IMR-90 (cell line): ENCODE measurements at regions not wholly inside any gene's neighbourhood (a gene's known extent, or its start where the extent isn't known, plus 50 kb on each side); places are given as distances from the start of the nearest gene placed in this dataset.

Source experiments
- CEBPB ChIP-seq: IDR thresholded peaks from 2 replicates; pipeline ENCODE4 v1.6.1; 2012; ENCODE audit warnings: low read depth, low read length, improper control_type of control experiment
- CHD1 ChIP-seq: IDR thresholded peaks from 2 replicates; pipeline ENCODE4 v1.6.1; 2012; ENCODE audit warnings: low read depth, low read length, improper control_type of control experiment
- POLR2A ChIP-seq: IDR thresholded peaks from 2 replicates; pipeline ENCODE4 v1.6.1; 2012; ENCODE audit warnings: mild to moderate bottlenecking, low read depth, low read length
- RFX5 ChIP-seq: IDR thresholded peaks from 2 replicates; pipeline ENCODE4 v1.8.0; 2012; ENCODE audit warnings: low read depth, mild to moderate bottlenecking, low read length, moderate library complexity
- TF ChIP-seq, protein P1 (sequence below): conservative IDR thresholded peaks from 2 replicates; pipeline ENCODE4 v1.5.1; 2012; ENCODE audit warnings: mild to moderate bottlenecking, low read depth, low read length, improper control_type of control experiment

DNA sequence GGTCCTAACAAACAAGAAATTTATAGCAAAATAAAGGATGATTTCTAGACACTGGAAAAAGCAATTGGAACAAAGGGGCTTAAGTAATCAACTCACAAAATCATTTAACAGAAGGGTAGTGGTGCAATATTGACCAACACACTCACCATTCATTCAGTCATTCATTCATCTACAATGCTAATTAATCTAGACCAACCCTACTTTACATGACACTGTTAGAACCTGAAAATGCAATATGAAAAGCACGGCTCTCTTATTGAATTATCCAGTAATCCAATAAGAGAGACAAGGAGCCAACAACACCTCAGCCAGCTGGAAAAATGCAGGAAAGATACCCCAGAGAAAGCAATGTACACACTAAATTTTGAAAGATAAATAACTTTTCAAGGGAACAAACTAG, 310.8 kb upstream of the NR5A2 start:
- no peak for TF ChIP-seq POLR2A
- TF ChIP-seq CEBPB, result no peak
- no peak for TF ChIP-seq RFX5
- TF ChIP-seq, protein P1, sequence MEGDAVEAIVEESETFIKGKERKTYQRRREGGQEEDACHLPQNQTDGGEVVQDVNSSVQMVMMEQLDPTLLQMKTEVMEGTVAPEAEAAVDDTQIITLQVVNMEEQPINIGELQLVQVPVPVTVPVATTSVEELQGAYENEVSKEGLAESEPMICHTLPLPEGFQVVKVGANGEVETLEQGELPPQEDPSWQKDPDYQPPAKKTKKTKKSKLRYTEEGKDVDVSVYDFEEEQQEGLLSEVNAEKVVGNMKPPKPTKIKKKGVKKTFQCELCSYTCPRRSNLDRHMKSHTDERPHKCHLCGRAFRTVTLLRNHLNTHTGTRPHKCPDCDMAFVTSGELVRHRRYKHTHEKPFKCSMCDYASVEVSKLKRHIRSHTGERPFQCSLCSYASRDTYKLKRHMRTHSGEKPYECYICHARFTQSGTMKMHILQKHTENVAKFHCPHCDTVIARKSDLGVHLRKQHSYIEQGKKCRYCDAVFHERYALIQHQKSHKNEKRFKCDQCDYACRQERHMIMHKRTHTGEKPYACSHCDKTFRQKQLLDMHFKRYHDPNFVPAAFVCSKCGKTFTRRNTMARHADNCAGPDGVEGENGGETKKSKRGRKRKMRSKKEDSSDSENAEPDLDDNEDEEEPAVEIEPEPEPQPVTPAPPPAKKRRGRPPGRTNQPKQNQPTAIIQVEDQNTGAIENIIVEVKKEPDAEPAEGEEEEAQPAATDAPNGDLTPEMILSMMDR, result no peak
- no peak for TF ChIP-seq CHD1
